ENCODE measurements at regions not wholly inside any gene's neighbourhood (a gene's known extent, or its start where the extent isn't known, plus 50 kb on each side); places are given as distances from the start of the nearest gene placed in this dataset.

- Histone ChIP-seq H3K27me3 (ENCODE audit: insufficient read depth, poor library complexity, severe bottlenecking) (no peaks in the 10 kb centered on the region), H3K27ac (ENCODE audit: poor library complexity, severe bottlenecking) (no peak overlapping the region), H3K4me3 (ENCODE audit: severe bottlenecking) (no peak overlapping the region), H3K4me1 (ENCODE audit: insufficient read depth, poor library complexity, severe bottlenecking) (no peaks in the 10 kb centered on the region), H3K9me3 (ENCODE audit: severe bottlenecking) (no peaks in the 10 kb centered on the region), H3K36me3 (ENCODE audit: low read depth) (no peaks in the 10 kb centered on the region)
- no peak for DNase-seq (ENCODE audit: low spot score)
- TF ChIP-seq CTCF (IDR thresholded peaks at IDR 0.05; ENCODE audit: poor library complexity, severe bottlenecking): no peak
- no peak for ATAC-seq (ENCODE audit: low read depth)
Measured at GRCh38 chr1:187396226-187396625, 567.5 kb downstream of the PLA2G4A start.

GRCh38 chr1:187396929-187397796, 568.4 kb downstream of the PLA2G4A start:
- no peak for DNase-seq (ENCODE audit: low spot score)
- TF ChIP-seq CTCF (IDR thresholded peaks at IDR 0.05; ENCODE audit: poor library complexity, severe bottlenecking): no peak
- Histone ChIP-seq H3K4me3 (ENCODE audit: severe bottlenecking) (no peak overlapping the region), H3K4me1 (ENCODE audit: insufficient read depth, poor library complexity, severe bottlenecking) (no peaks in the 10 kb centered on the region), H3K27me3 (ENCODE audit: insufficient read depth, poor library complexity, severe bottlenecking) (no peaks in the 10 kb centered on the region), H3K27ac (ENCODE audit: poor library complexity, severe bottlenecking) (no peak overlapping the region), H3K36me3 (ENCODE audit: low read depth) (no peaks in the 10 kb centered on the region), H3K9me3 (ENCODE audit: severe bottlenecking) (no peaks in the 10 kb centered on the region)
- ATAC-seq (ENCODE audit: low read depth): no peak

GRCh38 chr1:187408212-187409004, 579.7 kb downstream of the PLA2G4A start:
- ATAC-seq (ENCODE audit: low read depth) (no peak), DNase-seq (ENCODE audit: low spot score) (no peak)
- H3K4me1 ChIP-seq (ENCODE audit: insufficient read depth, poor library complexity, severe bottlenecking): no peaks in the 10 kb centered on the region
- H3K4me3 ChIP-seq (ENCODE audit: severe bottlenecking): no peak overlapping the region
- H3K36me3 ChIP-seq (ENCODE audit: low read depth): no peaks in the 10 kb centered on the region
- H3K9me3 ChIP-seq (ENCODE audit: severe bottlenecking): no peaks in the 10 kb centered on the region
- H3K27me3 ChIP-seq (ENCODE audit: insufficient read depth, poor library complexity, severe bottlenecking): no peaks in the 10 kb centered on the region
- no peak overlapping the region for H3K27ac ChIP-seq (ENCODE audit: poor library complexity, severe bottlenecking)
- TF ChIP-seq CTCF (IDR thresholded peaks at IDR 0.05; ENCODE audit: poor library complexity, severe bottlenecking): no peak

GRCh38 chr1:187409341-187409740, 580.6 kb downstream of the PLA2G4A start:
- Histone ChIP-seq H3K27me3 (ENCODE audit: insufficient read depth, poor library complexity, severe bottlenecking) (no peaks in the 10 kb centered on the region), H3K4me3 (ENCODE audit: severe bottlenecking) (no peak overlapping the region), H3K27ac (ENCODE audit: poor library complexity, severe bottlenecking) (no peak overlapping the region), H3K9me3 (ENCODE audit: severe bottlenecking) (no peaks in the 10 kb centered on the region), H3K36me3 (ENCODE audit: low read depth) (no peaks in the 10 kb centered on the region), H3K4me1 (ENCODE audit: insufficient read depth, poor library complexity, severe bottlenecking) (no peaks in the 10 kb centered on the region)
- TF ChIP-seq CTCF (IDR thresholded peaks at IDR 0.05; ENCODE audit: poor library complexity, severe bottlenecking): no peak
- ATAC-seq (ENCODE audit: low read depth) (no peak), DNase-seq (ENCODE audit: low spot score) (no peak)
